Adrenal gland (tissue), 9 donors: ENCODE measurements at regions not wholly inside any gene's neighbourhood (a gene's known extent, or its start where the extent isn't known, plus 50 kb on each side); places are given as distances from the start of the nearest gene placed in this dataset.

ENCODE experiments used
- DNase-seq, 7 donors: peaks; one replicate each; pipeline ENCODE4 v3.0.0-alpha.2; 2019 to 2020
- H3K27ac ChIP-seq, 5 donors: fragments of 200-600 bp; sonication (generic) in 4 of 5; 1 replicate in 3 of 5; 2 replicates in 2 of 5; pipeline versions ENCODE4 v1.5.1 to v1.8.0; 2016 to 2020; ENCODE audit warnings: mild to moderate bottlenecking in 1 of 5
- H3K27me3 ChIP-seq: fragments of 200-600 bp; 2 replicates; pipeline ENCODE4 v1.8.0; 2021
- H3K36me3 ChIP-seq, 2 donors: fragments of 200-600 bp; replicated peaks in 1 of 2; 1 replicate in 1 of 2; 2 replicates in 1 of 2; pipeline versions ENCODE4 v1.5.1 to v1.8.0; 2018 to 2022
- H3K4me1 ChIP-seq, 2 donors: fragments of 200-600 bp; replicated peaks in 1 of 2; 1 replicate in 1 of 2; 2 replicates in 1 of 2; pipeline versions ENCODE4 v1.5.1 to v1.8.0; 2018 to 2021
- H3K4me3 ChIP-seq, 4 donors: fragments of 200-600 bp; sonication (generic) in 3 of 4; one replicate each; pipeline ENCODE4 v1.5.1; 2016 to 2018
- H3K9me3 ChIP-seq, 3 donors: fragments of 200-600 bp; sonication (generic) in 1 of 3; replicated peaks in 1 of 3; 1 replicate in 2 of 3; 2 replicates in 1 of 3; pipeline versions ENCODE4 v1.5.1 to v1.8.0; 2016 to 2021
- POLR2A ChIP-seq, 2 donors: fragments of 450-650 bp; IDR thresholded peaks; one replicate each; pipeline ENCODE4 v1.6.1; 2017; ENCODE audit warnings: antibody characterized with exemption in 2 of 2, mild to moderate bottlenecking in 2 of 2, moderate library complexity in 1 of 2
- WGBS, 4 donors: extraction: QIAGEN DNeasy Blood & Tissue Kit in 2 of 4; methylation state at CpG; one replicate each; pipeline versions ENCODE4 v1.1.5 to v1.1.7; 2013 to 2017; 5-methylcytosine and 5-hydroxymethylcytosine counted together
- intact Hi-C, 2 donors: fragments of 100-400 bp; cut with DNase I; formaldehyde crosslinking; loops; one replicate each; pipeline versions ENCODE4 v1.14.1 to v1.15.0; 2022 to 2023
- small RNA-seq, 2 donors: library from RNA; depleted of rRNA; stranded (forward); fragments of <200 nt; gene quantifications; one replicate each; pipeline ENCODE3, GENCODE V24; 2016
- TF ChIP-seq, protein P1 (sequence below), 6 experiments: fragments of 450-650 bp in 4 of 6; fragments of 200-600 bp in 2 of 6; sonication (generic) in 1 of 6; IDR thresholded peaks; 1 replicate in 5 of 6; 2 replicates in 1 of 6; pipeline versions ENCODE4 v1.5.1 to v1.8.0; 2016 to 2021; ENCODE audit warnings: antibody characterized with exemption in 6 of 6, mild to moderate bottlenecking in 2 of 6, moderate library complexity in 1 of 6
- donor health status: healthy with polysubstance abuse.
- donor health status: Bipolar disorder and iron deficiency.
- donor health status: DM: yes; HTN: yes; CAD: no.
- donor health status: DM: no; HTN: no; CAD: no.
- donor health status: DM: no; HTN: no; CAD: no.

DNA sequence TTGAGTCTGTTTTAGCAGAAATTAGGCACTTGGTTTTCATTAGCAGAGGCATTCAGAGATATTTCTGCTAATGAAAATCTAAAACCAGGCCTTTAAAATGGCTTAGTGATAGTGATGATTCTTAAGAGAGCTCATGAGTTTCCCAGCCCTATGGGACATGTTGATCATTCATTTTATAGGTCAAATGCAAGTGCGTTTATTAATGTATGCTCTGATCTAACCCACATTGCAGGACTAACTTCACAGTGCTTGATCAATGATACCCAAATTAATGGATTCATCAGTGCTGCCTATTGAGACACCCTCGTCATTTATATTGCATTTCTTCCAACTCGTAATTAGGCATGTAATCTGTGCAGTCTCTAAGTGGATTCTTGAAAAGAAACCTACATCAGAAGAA, 54.7 kb upstream of the ETAA1 start:
- no peak for DNase-seq
- Histone ChIP-seq H3K4me3 (no peak overlapping the region), H3K27ac (no peak overlapping the region), H3K4me1 (no peaks in the 10 kb centered on the region), H3K36me3 (no peaks in the 10 kb centered on the region), H3K9me3 (no peaks in the 10 kb centered on the region), H3K27me3 (no peaks in the 10 kb centered on the region)
- 84 to 92% (median 88%) methylated on average over 3 of the region's 3 CpGs for whole genome bisulfite sequencing, 4 donors
- intact Hi-C loops: no loop called here
- TF ChIP-seq, protein P1, sequence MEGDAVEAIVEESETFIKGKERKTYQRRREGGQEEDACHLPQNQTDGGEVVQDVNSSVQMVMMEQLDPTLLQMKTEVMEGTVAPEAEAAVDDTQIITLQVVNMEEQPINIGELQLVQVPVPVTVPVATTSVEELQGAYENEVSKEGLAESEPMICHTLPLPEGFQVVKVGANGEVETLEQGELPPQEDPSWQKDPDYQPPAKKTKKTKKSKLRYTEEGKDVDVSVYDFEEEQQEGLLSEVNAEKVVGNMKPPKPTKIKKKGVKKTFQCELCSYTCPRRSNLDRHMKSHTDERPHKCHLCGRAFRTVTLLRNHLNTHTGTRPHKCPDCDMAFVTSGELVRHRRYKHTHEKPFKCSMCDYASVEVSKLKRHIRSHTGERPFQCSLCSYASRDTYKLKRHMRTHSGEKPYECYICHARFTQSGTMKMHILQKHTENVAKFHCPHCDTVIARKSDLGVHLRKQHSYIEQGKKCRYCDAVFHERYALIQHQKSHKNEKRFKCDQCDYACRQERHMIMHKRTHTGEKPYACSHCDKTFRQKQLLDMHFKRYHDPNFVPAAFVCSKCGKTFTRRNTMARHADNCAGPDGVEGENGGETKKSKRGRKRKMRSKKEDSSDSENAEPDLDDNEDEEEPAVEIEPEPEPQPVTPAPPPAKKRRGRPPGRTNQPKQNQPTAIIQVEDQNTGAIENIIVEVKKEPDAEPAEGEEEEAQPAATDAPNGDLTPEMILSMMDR (IDR thresholded peaks at IDR 0.05): no peak
- no peak for TF ChIP-seq POLR2A (IDR thresholded peaks at IDR 0.05)

DNA sequence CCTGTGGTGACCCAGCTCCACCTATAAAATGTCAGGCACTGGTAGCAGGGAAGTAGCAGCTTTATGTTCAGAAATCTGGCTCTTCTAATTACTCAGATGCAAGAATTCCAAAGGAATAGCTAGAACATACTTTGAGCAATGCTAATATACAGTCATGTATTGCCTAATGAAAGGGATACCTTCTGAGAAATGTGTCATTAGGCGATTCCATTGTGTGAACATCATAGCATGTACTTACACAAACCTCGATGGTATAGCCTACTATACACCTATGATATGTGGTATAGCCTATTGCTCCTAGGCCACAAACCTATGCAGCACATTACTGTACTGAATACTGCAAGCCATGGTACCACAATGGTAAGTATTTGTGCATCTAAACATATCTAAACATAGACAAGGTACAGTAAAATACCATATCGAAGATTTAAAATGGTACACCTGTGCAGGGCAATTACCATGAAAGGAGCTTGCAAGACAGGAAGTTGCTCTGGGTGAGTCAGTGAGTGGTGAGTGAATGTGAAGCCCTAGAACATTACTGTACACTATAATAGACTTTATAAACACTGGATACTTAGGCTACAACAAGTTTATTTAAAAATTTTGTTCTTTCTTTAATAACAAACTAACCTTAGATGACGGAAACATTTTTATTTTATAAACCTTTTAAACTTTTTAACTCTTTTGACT, 50.3 kb upstream of the ETAA1 start:
- no peaks in the 10 kb centered on the region for H3K9me3 ChIP-seq
- no peaks in the 10 kb centered on the region for H3K36me3 ChIP-seq
- intact Hi-C loops: no loop called here
- no peak for DNase-seq
- no peaks in the 10 kb centered on the region for H3K27me3 ChIP-seq
- 78 to 87% (median 81%) methylated on average over 4 of the region's 4 CpGs for WGBS, 4 donors
- TF ChIP-seq, protein P1 (IDR thresholded peaks at IDR 0.05): no peak
- TF ChIP-seq POLR2A (IDR thresholded peaks at IDR 0.05): no peak
- H3K4me3 ChIP-seq: no peak overlapping the region
- no peak overlapping the region for H3K27ac ChIP-seq
- no peaks in the 10 kb centered on the region for H3K4me1 ChIP-seq

Small RNAs in the stretch of these regions (small RNA-seq; reads per million reads assigned to genes)
- 0 reads per million in 2 donors for gene AC009474.2
